ENCODE measurements at regions not wholly inside any gene's neighbourhood (a gene's known extent, or its start where the extent isn't known, plus 50 kb on each side); places are given as distances from the start of the nearest gene placed in this dataset.

DNA sequence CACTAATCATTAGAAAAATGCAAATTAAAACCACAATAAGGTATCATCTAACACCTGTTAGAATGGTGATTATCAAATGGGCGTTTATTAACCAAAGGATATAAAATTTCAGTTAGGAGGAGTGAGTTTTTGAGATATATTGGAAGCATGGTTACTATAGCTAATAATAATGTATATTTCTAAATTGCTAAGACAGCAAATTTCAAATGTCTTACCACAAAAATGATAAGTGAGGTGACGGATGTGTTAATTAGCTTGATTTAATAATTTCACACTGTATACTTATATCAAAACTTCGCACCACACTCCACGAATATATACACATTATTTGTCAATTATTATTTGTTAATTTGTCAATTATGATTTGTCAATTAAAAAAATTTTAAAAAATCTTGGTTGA is 227.2 kb upstream of the DDX18 start:
- Histone ChIP-seq H3K27me3 (replicated peaks in 2 of 5; ENCODE audit: control insufficient read depth in 4 of 5, insufficient read depth in 5 of 5, low read length in 4 of 5) (no peaks in the 10 kb centered on the region), H3K27ac (ENCODE audit: insufficient read depth in 1 of 2, low read depth in 1 of 2, low read length in 2 of 2, poor library complexity in 1 of 2, severe bottlenecking in 2 of 2) (no peak overlapping the region), H3K36me3 (ENCODE audit: control insufficient read depth in 4 of 4, insufficient read depth in 4 of 4, low read length in 3 of 4) (no peaks in the 10 kb centered on the region), H3K4me1 (ENCODE audit: control extremely low read depth in 1 of 4, control insufficient read depth in 4 of 4, insufficient read depth in 4 of 4, low read length in 3 of 4) (no peaks in the 10 kb centered on the region), H3K9me3 (ENCODE audit: control extremely low read depth in 1 of 5, control insufficient read depth in 4 of 5, insufficient read depth in 2 of 5, low read depth in 1 of 5, low read length in 4 of 5) (no peaks in the 10 kb centered on the region), H3K4me3 (ENCODE audit: control insufficient read depth in 1 of 7, extremely low read depth in 1 of 7, insufficient read depth in 4 of 7, low read depth in 2 of 7, low read length in 6 of 7) (no peak overlapping the region)
- DNase-seq = no peak
- ChIA-PET POLR2A (no interaction called here), CTCF (no interaction called here)
- no CpG with 5 or more reads among the region's 4 CpGs for WGBS (ENCODE audit: insufficient coverage)

DNA sequence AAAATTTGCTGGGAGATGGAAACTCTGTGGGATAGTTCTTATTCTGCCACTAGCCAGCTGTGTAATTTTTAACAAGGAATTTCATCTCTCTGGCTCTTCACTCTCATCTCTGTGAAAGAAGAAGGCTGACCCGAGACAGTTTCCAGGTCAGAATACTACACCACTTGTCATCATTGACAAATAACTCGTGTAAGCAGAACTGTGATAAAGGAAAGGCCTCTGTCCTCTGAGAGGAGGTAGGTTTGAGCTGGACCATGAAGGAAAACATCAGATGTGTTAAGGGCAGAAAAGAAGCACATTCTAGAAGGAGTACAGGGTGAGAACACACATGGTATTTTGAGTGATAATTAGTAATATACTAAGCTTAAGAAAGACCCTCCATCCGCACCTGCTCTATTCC is 211.4 kb upstream of the DDX18 start:
- WGBS (ENCODE audit: insufficient coverage) = 86% methylated on average over 1 of the region's 3 CpGs
- ChIA-PET CTCF (no interaction called here), POLR2A (no interaction called here)
- Histone ChIP-seq H3K36me3 (ENCODE audit: control insufficient read depth in 4 of 4, insufficient read depth in 4 of 4, low read length in 3 of 4) (no peaks in the 10 kb centered on the region), H3K9me3 (ENCODE audit: control extremely low read depth in 1 of 5, control insufficient read depth in 4 of 5, insufficient read depth in 2 of 5, low read depth in 1 of 5, low read length in 4 of 5) (peaks cover 0 to 4% (median 0%) of the 10 kb centered on the region in 5 experiments), H3K4me3 (ENCODE audit: control insufficient read depth in 1 of 7, extremely low read depth in 1 of 7, insufficient read depth in 4 of 7, low read depth in 2 of 7, low read length in 6 of 7) (no peak overlapping the region), H3K27me3 (replicated peaks in 2 of 5; ENCODE audit: control insufficient read depth in 4 of 5, insufficient read depth in 5 of 5, low read length in 4 of 5) (no peaks in the 10 kb centered on the region), H3K4me1 (ENCODE audit: control extremely low read depth in 1 of 4, control insufficient read depth in 4 of 4, insufficient read depth in 4 of 4, low read length in 3 of 4) (no peaks in the 10 kb centered on the region), H3K27ac (ENCODE audit: insufficient read depth in 1 of 2, low read depth in 1 of 2, low read length in 2 of 2, poor library complexity in 1 of 2, severe bottlenecking in 2 of 2) (no peak overlapping the region)
- DNase-seq = no peak

DNA sequence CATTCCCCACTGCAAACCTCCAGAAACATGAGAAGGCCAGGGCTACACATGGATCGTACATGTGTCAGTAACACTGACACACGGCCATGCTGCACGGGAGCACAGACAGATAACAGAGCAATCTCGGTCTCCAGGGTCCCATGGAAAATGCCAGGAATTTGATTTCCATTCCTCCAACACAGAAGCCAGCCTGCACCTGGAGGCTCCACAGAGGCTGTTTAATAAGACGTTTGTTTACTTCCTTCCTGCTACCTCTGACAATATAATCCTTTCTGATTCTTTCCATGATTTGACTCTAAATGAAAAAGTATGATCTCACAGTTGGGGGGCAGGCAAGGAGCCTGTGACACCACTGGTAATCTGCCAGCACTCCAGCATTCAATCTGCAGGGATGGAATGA is 210.9 kb upstream of the DDX18 start:
- Histone ChIP-seq H3K4me3 (ENCODE audit: control insufficient read depth in 1 of 7, extremely low read depth in 1 of 7, insufficient read depth in 4 of 7, low read depth in 2 of 7, low read length in 6 of 7) (no peak overlapping the region), H3K9me3 (ENCODE audit: control extremely low read depth in 1 of 5, control insufficient read depth in 4 of 5, insufficient read depth in 2 of 5, low read depth in 1 of 5, low read length in 4 of 5) (peaks cover 0 to 4% (median 0%) of the 10 kb centered on the region in 5 experiments), H3K27ac (ENCODE audit: insufficient read depth in 1 of 2, low read depth in 1 of 2, low read length in 2 of 2, poor library complexity in 1 of 2, severe bottlenecking in 2 of 2) (no peak overlapping the region), H3K4me1 (ENCODE audit: control extremely low read depth in 1 of 4, control insufficient read depth in 4 of 4, insufficient read depth in 4 of 4, low read length in 3 of 4) (no peaks in the 10 kb centered on the region), H3K27me3 (replicated peaks in 2 of 5; ENCODE audit: control insufficient read depth in 4 of 5, insufficient read depth in 5 of 5, low read length in 4 of 5) (no peaks in the 10 kb centered on the region), H3K36me3 (ENCODE audit: control insufficient read depth in 4 of 4, insufficient read depth in 4 of 4, low read length in 3 of 4) (no peaks in the 10 kb centered on the region)
- 87% methylated on average over 4 of the region's 5 CpGs for WGBS (ENCODE audit: insufficient coverage)
- DNase-seq = no peak
- CTCF ChIA-PET = no interaction called here
- POLR2A ChIA-PET = no interaction called here

DNA sequence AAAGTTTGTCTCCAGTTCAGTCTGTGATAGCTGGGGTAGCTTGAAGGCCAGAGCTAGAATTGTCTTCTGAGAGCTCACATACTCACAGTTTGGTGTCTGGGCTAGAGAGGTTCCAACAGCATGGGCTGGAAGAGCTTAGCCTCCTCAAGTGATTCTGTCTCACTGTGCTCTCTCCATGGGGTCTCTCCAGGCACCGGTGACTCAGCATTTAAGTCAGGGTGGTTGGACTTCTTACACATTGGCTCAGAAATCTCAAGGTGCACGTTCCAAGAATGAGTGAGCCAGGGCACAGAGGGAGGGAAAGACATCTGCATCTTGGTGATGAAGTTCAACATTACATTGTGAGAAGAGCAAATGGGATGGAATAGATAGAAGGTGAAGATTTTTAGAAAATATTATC is 207.3 kb upstream of the DDX18 start:
- POLR2A ChIA-PET = no interaction called here
- Histone ChIP-seq H3K4me3 (ENCODE audit: control insufficient read depth in 1 of 7, extremely low read depth in 1 of 7, insufficient read depth in 4 of 7, low read depth in 2 of 7, low read length in 6 of 7) (no peak overlapping the region), H3K27ac (ENCODE audit: insufficient read depth in 1 of 2, low read depth in 1 of 2, low read length in 2 of 2, poor library complexity in 1 of 2, severe bottlenecking in 2 of 2) (no peak overlapping the region), H3K4me1 (ENCODE audit: control extremely low read depth in 1 of 4, control insufficient read depth in 4 of 4, insufficient read depth in 4 of 4, low read length in 3 of 4) (no peaks in the 10 kb centered on the region), H3K36me3 (ENCODE audit: control insufficient read depth in 4 of 4, insufficient read depth in 4 of 4, low read length in 3 of 4) (no peaks in the 10 kb centered on the region), H3K27me3 (replicated peaks in 2 of 5; ENCODE audit: control insufficient read depth in 4 of 5, insufficient read depth in 5 of 5, low read length in 4 of 5) (no peaks in the 10 kb centered on the region), H3K9me3 (ENCODE audit: control extremely low read depth in 1 of 5, control insufficient read depth in 4 of 5, insufficient read depth in 2 of 5, low read depth in 1 of 5, low read length in 4 of 5) (peaks cover 0 to 4% (median 0%) of the 10 kb centered on the region in 5 experiments)
- no peak for DNase-seq
- CTCF ChIA-PET = no interaction called here
- WGBS (ENCODE audit: insufficient coverage) = 67% methylated on average over 2 of the region's 2 CpGs

DNA sequence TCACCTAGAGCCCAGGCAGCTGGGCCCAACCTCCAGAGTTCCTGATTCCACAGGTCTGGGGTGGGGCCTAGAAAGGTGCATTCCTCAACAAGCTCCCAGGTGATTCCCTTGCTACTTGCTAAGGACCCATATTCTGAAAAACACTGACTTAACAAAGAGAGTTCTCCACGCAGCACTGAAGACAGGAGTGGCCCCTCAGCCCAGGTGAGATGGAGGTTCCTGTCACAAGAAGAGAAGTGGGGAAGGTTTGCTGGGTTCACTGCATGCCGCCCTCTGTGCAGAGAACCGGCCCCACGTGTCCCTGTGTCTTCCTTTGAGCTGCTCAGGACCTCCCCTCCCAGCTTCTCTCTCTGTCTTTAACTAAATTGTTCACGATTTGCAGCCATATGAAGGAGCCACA is 201.4 kb upstream of the DDX18 start:
- no peak overlapping the region for H3K4me3 ChIP-seq (ENCODE audit: control insufficient read depth in 1 of 7, extremely low read depth in 1 of 7, insufficient read depth in 4 of 7, low read depth in 2 of 7, low read length in 6 of 7)
- POLR2A ChIA-PET = no interaction called here
- no peaks in the 10 kb centered on the region for H3K36me3 ChIP-seq (ENCODE audit: control insufficient read depth in 4 of 4, insufficient read depth in 4 of 4, low read length in 3 of 4)
- no peak overlapping the region for H3K27ac ChIP-seq (ENCODE audit: insufficient read depth in 1 of 2, low read depth in 1 of 2, low read length in 2 of 2, poor library complexity in 1 of 2, severe bottlenecking in 2 of 2)
- no peak for DNase-seq
- H3K27me3 ChIP-seq (replicated peaks in 2 of 5; ENCODE audit: control insufficient read depth in 4 of 5, insufficient read depth in 5 of 5, low read length in 4 of 5) = no peaks in the 10 kb centered on the region
- H3K9me3 ChIP-seq (ENCODE audit: control extremely low read depth in 1 of 5, control insufficient read depth in 4 of 5, insufficient read depth in 2 of 5, low read depth in 1 of 5, low read length in 4 of 5) = no peaks in the 10 kb centered on the region
- 92% methylated on average over 2 of the region's 5 CpGs for WGBS (ENCODE audit: insufficient coverage)
- CTCF ChIA-PET = no interaction called here
- H3K4me1 ChIP-seq (ENCODE audit: control extremely low read depth in 1 of 4, control insufficient read depth in 4 of 4, insufficient read depth in 4 of 4, low read length in 3 of 4) = no peaks in the 10 kb centered on the region

DNA sequence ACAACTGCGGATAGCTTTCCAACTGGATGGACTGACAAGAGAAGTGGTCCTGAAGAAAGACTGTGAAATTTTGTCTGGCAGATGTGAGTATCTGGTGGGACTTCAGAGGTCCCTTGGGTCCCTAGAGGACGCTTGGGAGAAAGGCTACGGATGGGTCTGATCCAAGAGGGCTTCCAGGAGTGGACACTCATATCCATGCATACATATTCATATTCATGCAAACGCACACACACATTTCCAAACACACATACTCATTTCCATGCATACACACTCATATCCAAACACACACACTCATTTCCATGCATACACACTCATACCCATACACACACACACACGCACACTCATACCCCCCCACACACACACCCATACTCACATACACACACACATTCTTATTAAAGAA is 200.2 kb upstream of the DDX18 start:
- Histone ChIP-seq H3K9me3 (ENCODE audit: control extremely low read depth in 1 of 5, control insufficient read depth in 4 of 5, insufficient read depth in 2 of 5, low read depth in 1 of 5, low read length in 4 of 5) (no peaks in the 10 kb centered on the region), H3K27me3 (replicated peaks in 2 of 5; ENCODE audit: control insufficient read depth in 4 of 5, insufficient read depth in 5 of 5, low read length in 4 of 5) (no peaks in the 10 kb centered on the region), H3K4me3 (ENCODE audit: control insufficient read depth in 1 of 7, extremely low read depth in 1 of 7, insufficient read depth in 4 of 7, low read depth in 2 of 7, low read length in 6 of 7) (no peak overlapping the region), H3K4me1 (ENCODE audit: control extremely low read depth in 1 of 4, control insufficient read depth in 4 of 4, insufficient read depth in 4 of 4, low read length in 3 of 4) (no peaks in the 10 kb centered on the region), H3K36me3 (ENCODE audit: control insufficient read depth in 4 of 4, insufficient read depth in 4 of 4, low read length in 3 of 4) (no peaks in the 10 kb centered on the region), H3K27ac (ENCODE audit: insufficient read depth in 1 of 2, low read depth in 1 of 2, low read length in 2 of 2, poor library complexity in 1 of 2, severe bottlenecking in 2 of 2) (no peak overlapping the region)
- DNase-seq = no peak
- POLR2A ChIA-PET = no interaction called here
- 100% methylated on average over 3 of the region's 5 CpGs for WGBS (ENCODE audit: insufficient coverage)
- CTCF ChIA-PET = no interaction called here

DNA sequence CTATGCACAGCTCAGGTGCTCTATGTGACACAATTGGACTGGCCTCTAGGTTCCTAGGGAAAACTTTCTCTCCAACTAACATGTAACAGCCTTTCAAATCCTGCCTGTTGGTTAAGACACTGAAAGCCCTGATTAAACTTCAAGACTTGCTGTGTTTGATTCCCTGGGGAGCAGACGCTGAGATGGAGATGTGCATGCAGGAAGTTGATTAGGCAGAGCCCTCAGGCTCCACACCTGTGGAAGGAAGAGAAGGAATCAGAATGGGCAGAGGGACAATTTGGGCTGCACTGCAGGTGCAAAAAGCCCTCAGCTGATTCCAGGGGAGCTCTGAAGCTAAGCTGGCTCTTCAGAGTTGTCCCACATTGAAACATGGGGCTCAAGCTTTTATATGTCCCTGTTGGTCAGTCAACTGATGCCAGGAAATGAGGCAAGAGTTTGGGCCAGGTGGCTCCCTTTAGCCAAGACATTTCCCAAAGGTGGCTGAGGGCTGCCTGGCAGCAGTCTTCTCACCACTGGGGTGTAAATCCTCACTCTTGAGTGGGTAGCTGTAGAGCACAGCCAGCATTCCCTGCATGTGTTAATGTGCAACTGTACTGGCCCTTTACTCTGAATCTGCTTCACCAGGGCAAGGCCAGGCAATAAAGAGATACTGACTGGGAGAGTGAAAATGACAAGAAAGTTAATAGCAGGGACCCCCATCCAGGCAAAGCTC is 199.5 kb upstream of the DDX18 start:
- Histone ChIP-seq H3K27me3 (replicated peaks in 2 of 5; ENCODE audit: control insufficient read depth in 4 of 5, insufficient read depth in 5 of 5, low read length in 4 of 5) (no peaks in the 10 kb centered on the region), H3K36me3 (ENCODE audit: control insufficient read depth in 4 of 4, insufficient read depth in 4 of 4, low read length in 3 of 4) (no peaks in the 10 kb centered on the region), H3K4me3 (ENCODE audit: control insufficient read depth in 1 of 7, extremely low read depth in 1 of 7, insufficient read depth in 4 of 7, low read depth in 2 of 7, low read length in 6 of 7) (no peak overlapping the region), H3K9me3 (ENCODE audit: control extremely low read depth in 1 of 5, control insufficient read depth in 4 of 5, insufficient read depth in 2 of 5, low read depth in 1 of 5, low read length in 4 of 5) (no peaks in the 10 kb centered on the region), H3K27ac (ENCODE audit: insufficient read depth in 1 of 2, low read depth in 1 of 2, low read length in 2 of 2, poor library complexity in 1 of 2, severe bottlenecking in 2 of 2) (no peak overlapping the region), H3K4me1 (ENCODE audit: control extremely low read depth in 1 of 4, control insufficient read depth in 4 of 4, insufficient read depth in 4 of 4, low read length in 3 of 4) (no peaks in the 10 kb centered on the region)
- ChIA-PET CTCF (no interaction called here), POLR2A (no interaction called here)
- no peak for DNase-seq
- WGBS (ENCODE audit: insufficient coverage) = 29% methylated on average over 1 of the region's 1 CpG
